GM19099 (cell line): ENCODE measurements at regions not wholly inside any gene's neighbourhood (a gene's known extent, or its start where the extent isn't known, plus 50 kb on each side); places are given as distances from the start of the nearest gene placed in this dataset.

Experiments
- POLR2A ChIP-seq: IDR thresholded peaks from 3 replicates; pipeline ENCODE4 v1.6.1; 2011; ENCODE audit warnings: low read depth; ENCODE audit not compliant: insufficient read length; ENCODE audit errors: extremely low read depth

- no peak for TF ChIP-seq POLR2A
Measured at GRCh38 chr6:134758621-134759020, 191.3 kb downstream of the ALDH8A1 start.

- no peak for TF ChIP-seq POLR2A
Measured at GRCh38 chr6:134757911-134758361, 192.0 kb downstream of the ALDH8A1 start.

- no peak for TF ChIP-seq POLR2A
Measured at GRCh38 chr6:134756374-134757025, 193.4 kb downstream of the ALDH8A1 start.

GRCh38 chr6:134754013-134754690 lies 195.7 kb downstream of the ALDH8A1 start:
- TF ChIP-seq POLR2A, result no peak

GRCh38 chr6:134753001-134753400 lies 196.9 kb downstream of the ALDH8A1 start:
- TF ChIP-seq POLR2A, result no peak

GRCh38 chr6:134752445-134752844 lies 197.5 kb downstream of the ALDH8A1 start:
- no peak for TF ChIP-seq POLR2A

GRCh38 chr6:134750669-134751068 lies 199.2 kb downstream of the ALDH8A1 start:
- TF ChIP-seq POLR2A, result no peak

- TF ChIP-seq POLR2A, result no peak
Measured at GRCh38 chr6:134748484-134748883, 201.4 kb downstream of the ALDH8A1 start.

GRCh38 chr6:134746140-134746539 lies 203.8 kb downstream of the ALDH8A1 start:
- no peak for TF ChIP-seq POLR2A

- no peak for TF ChIP-seq POLR2A
Measured at GRCh38 chr6:134744301-134744700, 205.6 kb downstream of the ALDH8A1 start.

GRCh38 chr6:134741200-134741536 lies 208.7 kb downstream of the ALDH8A1 start:
- TF ChIP-seq POLR2A, result no peak

- no peak for TF ChIP-seq POLR2A
Measured at GRCh38 chr6:134740473-134741199, 209.3 kb downstream of the ALDH8A1 start.

GRCh38 chr6:134740027-134740373 lies 209.9 kb downstream of the ALDH8A1 start:
- no peak for TF ChIP-seq POLR2A

GRCh38 chr6:134739299-134740026 lies 210.4 kb downstream of the ALDH8A1 start:
- TF ChIP-seq POLR2A, result no peak

- no peak for TF ChIP-seq POLR2A
Measured at GRCh38 chr6:134738211-134738885, 211.6 kb downstream of the ALDH8A1 start.
